Activated CD8-positive, alpha-beta T cell treated with anti-CD3 and anti-CD28 coated beads for 36 hours (primary cell): ENCODE measurements at regions not wholly inside any gene's neighbourhood (a gene's known extent, or its start where the extent isn't known, plus 50 kb on each side); places are given as distances from the start of the nearest gene placed in this dataset.

Experiments used
- ATAC-seq: fragments of 200-7000 bp; cut with Tn5 transposase; one replicate; pipeline ENCODE4 v1.10.0; 2021; ENCODE audit warnings: mild to moderate bottlenecking, moderate library complexity
- CTCF ChIA-PET: fragments of 350-600 bp; sonication (Branson Sonifier 250); formaldehyde crosslinking; loops from one replicate; lab custom pipeline; 2021; ENCODE audit warnings: antibody characterized with exemption; lab: Charles Lee
- POLR2A ChIA-PET: fragments of 350-600 bp; sonication (Branson Sonifier 250); formaldehyde crosslinking; loops from one replicate; lab custom pipeline; 2021; ENCODE audit warnings: antibody characterized with exemption; lab: Charles Lee
- DNase-seq: peaks from one replicate; pipeline ENCODE4 v3.0.0-alpha.2; 2020
- H3K27ac Mint-ChIP-seq: one replicate; pipeline ENCODE4 v1.8.0; 2021; ENCODE audit warnings: mild to moderate bottlenecking, mixed read lengths
- H3K27me3 Mint-ChIP-seq: one replicate; pipeline ENCODE4 v1.8.0; 2021; ENCODE audit warnings: mixed read lengths
- H3K36me3 Mint-ChIP-seq: one replicate; pipeline ENCODE4 v1.8.0; 2021; ENCODE audit warnings: low read depth, mixed read lengths
- H3K4me1 Mint-ChIP-seq: one replicate; pipeline ENCODE4 v1.8.0; 2021; ENCODE audit warnings: low read depth, mixed read lengths
- H3K4me3 Mint-ChIP-seq: one replicate; pipeline ENCODE4 v1.8.0; 2021; ENCODE audit warnings: mild to moderate bottlenecking, moderate library complexity, mixed read lengths
- H3K9me3 Mint-ChIP-seq: one replicate; pipeline ENCODE4 v1.8.0; 2021; ENCODE audit warnings: mixed read lengths
- CTCF ChIP-seq: fragments of 200-600 bp; IDR thresholded peaks from one replicate; pipeline ENCODE4 v1.8.0; 2022; ENCODE audit warnings: antibody characterized with exemption, mild to moderate bottlenecking
- intact Hi-C: fragments of 100-400 bp; cut with micrococcal nuclease; formaldehyde crosslinking; loops from one replicate; pipeline ENCODE4 v1.10.0; 2022

- peak overlapping the region; percentile 53 for H3K27ac Mint-ChIP-seq
- CTCF ChIA-PET, result interaction anchor here (0.8 kb wide), 1 partner anchor 295 kb away, joined by 3 read pairs; no protein-coding TSS in a partner anchor
- peaks cover 18% of the 10 kb centered on the region for H3K9me3 Mint-ChIP-seq
- intact Hi-C loops, result no loop called here
- POLR2A ChIA-PET, result interaction anchor here (0.5 kb wide), 1 partner anchor 308 kb away, joined by 3 read pairs; no protein-coding TSS in a partner anchor
- ATAC-seq, result peak; percentile 53
- TF ChIP-seq CTCF, result no peak
- peaks cover 19% of the 10 kb centered on the region for H3K4me1 Mint-ChIP-seq
- no peaks in the 10 kb centered on the region for H3K27me3 Mint-ChIP-seq
- peaks cover 3% of the 10 kb centered on the region for H3K36me3 Mint-ChIP-seq
- no peak overlapping the region for H3K4me3 Mint-ChIP-seq
- peak; percentile 11 for DNase-seq
These were observed 292.7 kb upstream of the SLC39A10 start for GRCh38 chr2:195364015-195364965.

GRCh38 chr2:195363496-195363895, 293.5 kb upstream of the SLC39A10 start:
- POLR2A ChIA-PET, result no interaction called here

GRCh38 chr2:195360242-195360641, 296.8 kb upstream of the SLC39A10 start:
- CTCF ChIA-PET, result no interaction called here
- intact Hi-C loops, result no loop called here

More at GRCh38 chr2:195363496-195363895, 293.5 kb upstream of the SLC39A10 start:
- intact Hi-C loops, result no loop called here
- peaks cover 27% of the 10 kb centered on the region for H3K4me1 Mint-ChIP-seq
- peaks cover 18% of the 10 kb centered on the region for H3K9me3 Mint-ChIP-seq
- CTCF ChIA-PET, result interaction anchor here (0.8 kb wide), 1 partner anchor 296 kb away, joined by 3 read pairs; no protein-coding TSS in a partner anchor
- TF ChIP-seq CTCF, result no peak
- DNase-seq, result no peak
- H3K4me3 Mint-ChIP-seq, result no peak overlapping the region
- H3K27me3 Mint-ChIP-seq, result no peaks in the 10 kb centered on the region
- ATAC-seq, result no peak
- no peak overlapping the region for H3K27ac Mint-ChIP-seq
- H3K36me3 Mint-ChIP-seq, result peaks cover 3% of the 10 kb centered on the region

GRCh38 chr2:195359043-195359735, 297.8 kb upstream of the SLC39A10 start:
- DNase-seq, result no peak
- Mint-ChIP-seq H3K27ac (no peak overlapping the region), H3K4me1 (peaks cover 16% of the 10 kb centered on the region), H3K9me3 (peaks cover 2% of the 10 kb centered on the region), H3K27me3 (no peaks in the 10 kb centered on the region), H3K36me3 (no peaks in the 10 kb centered on the region), H3K4me3 (no peak overlapping the region)
- POLR2A ChIA-PET, result no interaction called here
- CTCF ChIA-PET, result interaction anchor here (0.6 kb wide), 1 partner anchor 303 kb away, joined by 3 read pairs; no protein-coding TSS in a partner anchor
- ATAC-seq, result no peak
- intact Hi-C loops, result no loop called here
- TF ChIP-seq CTCF, result no peak

More at GRCh38 chr2:195360242-195360641, 296.8 kb upstream of the SLC39A10 start:
- POLR2A ChIA-PET, result interaction anchor here (0.6 kb wide), 1 partner anchor 12 kb away, joined by 3 read pairs; no protein-coding TSS in a partner anchor
- ATAC-seq (no peak), DNase-seq (no peak)
- peaks cover 12% of the 10 kb centered on the region for H3K9me3 Mint-ChIP-seq
- H3K36me3 Mint-ChIP-seq, result peaks cover 3% of the 10 kb centered on the region
- no peak overlapping the region for H3K27ac Mint-ChIP-seq
- H3K27me3 Mint-ChIP-seq, result no peaks in the 10 kb centered on the region
- H3K4me1 Mint-ChIP-seq, result peaks cover 26% of the 10 kb centered on the region
- TF ChIP-seq CTCF, result no peak
- no peak overlapping the region for H3K4me3 Mint-ChIP-seq
